Uterus (tissue), 2 donors: ENCODE measurements at regions not wholly inside any gene's neighbourhood (a gene's known extent, or its start where the extent isn't known, plus 50 kb on each side); places are given as distances from the start of the nearest gene placed in this dataset.

ENCODE experiments used
- POLR2A ChIP-seq, 2 donors: fragments of 450-650 bp; IDR thresholded peaks; one replicate each; pipeline ENCODE4 v1.6.1; 2016; ENCODE audit warnings: antibody characterized with exemption in 2 of 2, mild to moderate bottlenecking in 1 of 2, moderate library complexity in 1 of 2
- TF ChIP-seq, protein P1 (sequence below), 4 experiments: fragments of 200-600 bp in 2 of 4; fragments of 450-650 bp in 2 of 4; sonication (generic) in 2 of 4; IDR thresholded peaks; one replicate each; pipeline ENCODE4 v1.5.1; 2016 to 2019; ENCODE audit warnings: antibody characterized with exemption in 4 of 4, mild to moderate bottlenecking in 2 of 4, moderate library complexity in 1 of 4

- no peak for TF ChIP-seq POLR2A (IDR thresholded peaks at IDR 0.05)
- TF ChIP-seq, protein P1, sequence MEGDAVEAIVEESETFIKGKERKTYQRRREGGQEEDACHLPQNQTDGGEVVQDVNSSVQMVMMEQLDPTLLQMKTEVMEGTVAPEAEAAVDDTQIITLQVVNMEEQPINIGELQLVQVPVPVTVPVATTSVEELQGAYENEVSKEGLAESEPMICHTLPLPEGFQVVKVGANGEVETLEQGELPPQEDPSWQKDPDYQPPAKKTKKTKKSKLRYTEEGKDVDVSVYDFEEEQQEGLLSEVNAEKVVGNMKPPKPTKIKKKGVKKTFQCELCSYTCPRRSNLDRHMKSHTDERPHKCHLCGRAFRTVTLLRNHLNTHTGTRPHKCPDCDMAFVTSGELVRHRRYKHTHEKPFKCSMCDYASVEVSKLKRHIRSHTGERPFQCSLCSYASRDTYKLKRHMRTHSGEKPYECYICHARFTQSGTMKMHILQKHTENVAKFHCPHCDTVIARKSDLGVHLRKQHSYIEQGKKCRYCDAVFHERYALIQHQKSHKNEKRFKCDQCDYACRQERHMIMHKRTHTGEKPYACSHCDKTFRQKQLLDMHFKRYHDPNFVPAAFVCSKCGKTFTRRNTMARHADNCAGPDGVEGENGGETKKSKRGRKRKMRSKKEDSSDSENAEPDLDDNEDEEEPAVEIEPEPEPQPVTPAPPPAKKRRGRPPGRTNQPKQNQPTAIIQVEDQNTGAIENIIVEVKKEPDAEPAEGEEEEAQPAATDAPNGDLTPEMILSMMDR (IDR thresholded peaks at IDR 0.05), result no peak
Measured at GRCh38 chr9:23552876-23553601, 273.0 kb downstream of the ELAVL2 start.
